ENCODE measurements at regions not wholly inside any gene's neighbourhood (a gene's known extent, or its start where the extent isn't known, plus 50 kb on each side); places are given as distances from the start of the nearest gene placed in this dataset.

DNA sequence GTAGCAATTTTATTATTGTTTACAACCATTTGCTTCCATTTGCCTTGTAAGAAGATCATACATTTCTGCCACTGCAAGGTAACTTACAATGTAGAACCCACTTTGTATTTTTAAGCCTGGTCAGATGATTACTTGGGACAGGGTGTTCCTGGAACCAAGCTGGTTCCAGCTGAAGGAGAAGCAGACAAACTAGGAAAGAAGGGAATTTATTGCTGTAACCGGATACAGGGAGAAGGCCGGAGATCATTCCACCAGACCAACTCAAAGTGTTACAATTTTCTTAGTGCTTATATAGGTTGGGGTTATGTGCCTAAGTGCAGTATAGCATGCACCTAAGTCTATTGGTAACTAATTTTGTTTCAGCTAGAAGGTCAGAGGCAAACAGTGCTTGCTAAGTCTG, 104.4 kb downstream of the MANEA start:
- TF ChIP-seq, protein P1, sequence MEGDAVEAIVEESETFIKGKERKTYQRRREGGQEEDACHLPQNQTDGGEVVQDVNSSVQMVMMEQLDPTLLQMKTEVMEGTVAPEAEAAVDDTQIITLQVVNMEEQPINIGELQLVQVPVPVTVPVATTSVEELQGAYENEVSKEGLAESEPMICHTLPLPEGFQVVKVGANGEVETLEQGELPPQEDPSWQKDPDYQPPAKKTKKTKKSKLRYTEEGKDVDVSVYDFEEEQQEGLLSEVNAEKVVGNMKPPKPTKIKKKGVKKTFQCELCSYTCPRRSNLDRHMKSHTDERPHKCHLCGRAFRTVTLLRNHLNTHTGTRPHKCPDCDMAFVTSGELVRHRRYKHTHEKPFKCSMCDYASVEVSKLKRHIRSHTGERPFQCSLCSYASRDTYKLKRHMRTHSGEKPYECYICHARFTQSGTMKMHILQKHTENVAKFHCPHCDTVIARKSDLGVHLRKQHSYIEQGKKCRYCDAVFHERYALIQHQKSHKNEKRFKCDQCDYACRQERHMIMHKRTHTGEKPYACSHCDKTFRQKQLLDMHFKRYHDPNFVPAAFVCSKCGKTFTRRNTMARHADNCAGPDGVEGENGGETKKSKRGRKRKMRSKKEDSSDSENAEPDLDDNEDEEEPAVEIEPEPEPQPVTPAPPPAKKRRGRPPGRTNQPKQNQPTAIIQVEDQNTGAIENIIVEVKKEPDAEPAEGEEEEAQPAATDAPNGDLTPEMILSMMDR (IDR thresholded peaks at IDR 0.05) = no peak
- TF ChIP-seq CBX8 (IDR thresholded peaks at IDR 0.05) (no peak), POLR2AphosphoS2 (conservative IDR thresholded peaks at IDR 0.05; ENCODE audit: low read length) (no peak)

All from A549 (cell line).